ENCODE measurements at regions not wholly inside any gene's neighbourhood (a gene's known extent, or its start where the extent isn't known, plus 50 kb on each side); places are given as distances from the start of the nearest gene placed in this dataset.

DNA sequence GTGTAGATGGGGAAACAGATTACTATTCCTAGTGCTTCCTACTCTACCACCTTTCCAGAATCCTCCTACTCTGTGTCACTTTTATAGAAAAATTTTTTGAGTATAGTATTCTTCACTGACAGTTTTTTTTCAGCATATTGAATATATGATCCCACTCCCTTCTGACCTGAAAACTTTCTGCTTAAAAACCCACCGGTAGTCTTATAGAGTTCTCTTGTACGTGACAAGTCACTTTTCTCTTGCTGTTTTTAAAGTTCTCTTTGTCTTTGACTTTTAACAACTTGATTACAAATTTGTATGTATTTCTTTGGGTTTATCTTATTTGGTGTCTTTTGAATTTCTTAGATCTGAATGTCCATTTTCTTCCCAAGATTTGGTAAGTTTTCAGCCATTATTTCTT, 133.6 kb upstream of the SLC38A2 start:
- intact Hi-C loops (cut with DNase I), result no loop called here
- Histone ChIP-seq H3K4me3 (ENCODE audit: low read length in 3 of 3) (no peak overlapping the region), H3K27ac (ENCODE audit: low read depth in 2 of 2, low read length in 2 of 2) (no peak overlapping the region), H3K9ac (ENCODE audit: low read length in 3 of 3) (no peak overlapping the region), H3K4me1 (ENCODE audit: control insufficient read depth in 2 of 3, insufficient read depth in 2 of 3, low read depth in 1 of 3, low read length in 3 of 3) (no peaks in the 10 kb centered on the region), H3K36me3 (ENCODE audit: control insufficient read depth in 2 of 3, insufficient read depth in 3 of 3, low read length in 3 of 3) (no peaks in the 10 kb centered on the region), H3K27me3 (ENCODE audit: control insufficient read depth, insufficient read depth, low read length) (no peaks in the 10 kb centered on the region), H3K9me3 (ENCODE audit: control insufficient read depth in 2 of 3, insufficient read depth in 1 of 3, low read length in 3 of 3) (peaks cover 0 to 13% (median under 1%) of the 10 kb centered on the region in 3 donors)
- no peak for DNase-seq
- TF ChIP-seq, protein P1, sequence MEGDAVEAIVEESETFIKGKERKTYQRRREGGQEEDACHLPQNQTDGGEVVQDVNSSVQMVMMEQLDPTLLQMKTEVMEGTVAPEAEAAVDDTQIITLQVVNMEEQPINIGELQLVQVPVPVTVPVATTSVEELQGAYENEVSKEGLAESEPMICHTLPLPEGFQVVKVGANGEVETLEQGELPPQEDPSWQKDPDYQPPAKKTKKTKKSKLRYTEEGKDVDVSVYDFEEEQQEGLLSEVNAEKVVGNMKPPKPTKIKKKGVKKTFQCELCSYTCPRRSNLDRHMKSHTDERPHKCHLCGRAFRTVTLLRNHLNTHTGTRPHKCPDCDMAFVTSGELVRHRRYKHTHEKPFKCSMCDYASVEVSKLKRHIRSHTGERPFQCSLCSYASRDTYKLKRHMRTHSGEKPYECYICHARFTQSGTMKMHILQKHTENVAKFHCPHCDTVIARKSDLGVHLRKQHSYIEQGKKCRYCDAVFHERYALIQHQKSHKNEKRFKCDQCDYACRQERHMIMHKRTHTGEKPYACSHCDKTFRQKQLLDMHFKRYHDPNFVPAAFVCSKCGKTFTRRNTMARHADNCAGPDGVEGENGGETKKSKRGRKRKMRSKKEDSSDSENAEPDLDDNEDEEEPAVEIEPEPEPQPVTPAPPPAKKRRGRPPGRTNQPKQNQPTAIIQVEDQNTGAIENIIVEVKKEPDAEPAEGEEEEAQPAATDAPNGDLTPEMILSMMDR (IDR thresholded peaks at IDR 0.05; ENCODE audit: borderline replicate concordance, extremely low read depth, insufficient read depth), result no peak
- FAIRE-seq, result no peak

DNA sequence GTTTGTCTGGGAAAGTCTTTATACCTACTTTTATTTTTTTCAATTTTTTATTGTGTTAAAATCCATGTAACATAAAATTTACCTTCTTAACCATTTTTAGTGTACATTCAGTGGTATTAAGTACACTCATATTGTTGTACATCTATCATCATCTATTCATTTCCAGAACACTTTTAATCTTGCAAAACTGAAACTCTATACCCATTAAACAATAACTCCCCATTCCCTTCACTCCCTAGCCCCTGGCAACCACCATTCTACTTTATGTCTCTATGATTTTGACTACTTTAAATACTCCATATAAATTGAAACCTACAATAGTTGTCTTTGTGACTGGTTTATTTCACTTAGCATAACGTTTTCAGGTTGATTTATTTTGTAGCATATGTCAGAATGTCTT, 131.9 kb upstream of the SLC38A2 start:
- no peak for FAIRE-seq

DNA sequence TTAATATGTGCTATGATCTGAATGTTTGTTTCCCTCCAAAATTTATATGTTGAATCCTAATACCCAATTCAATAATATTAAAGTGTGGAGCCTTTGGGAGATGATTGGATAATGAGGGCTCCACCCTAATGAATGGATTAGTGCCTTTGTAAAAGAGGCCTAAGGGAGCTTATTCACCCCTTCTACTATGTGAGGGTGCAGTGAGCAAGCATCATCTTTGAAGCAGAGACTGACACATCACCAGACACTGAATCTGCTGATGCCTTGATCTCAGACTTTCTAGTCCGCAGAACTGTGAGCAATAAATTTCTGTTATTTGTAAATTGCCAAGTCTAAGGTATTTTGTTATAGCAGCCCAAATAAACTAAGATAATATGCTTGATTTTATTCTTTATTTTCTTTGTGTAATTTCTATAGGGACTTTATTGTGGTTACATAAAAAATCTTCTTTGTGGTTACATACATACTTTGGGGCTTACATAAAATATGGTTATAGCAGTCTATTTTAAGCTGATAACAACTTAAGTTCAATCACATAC, 131.1 kb upstream of the SLC38A2 start:
- H3K27ac ChIP-seq (ENCODE audit: low read depth in 2 of 2, low read length in 2 of 2), result no peak overlapping the region
- intact Hi-C loops (cut with DNase I), result no loop called here
- peaks cover 0 to 13% (median 3%) of the 10 kb centered on the region in 3 donors for H3K9me3 ChIP-seq (ENCODE audit: control insufficient read depth in 2 of 3, insufficient read depth in 1 of 3, low read length in 3 of 3)
- DNase-seq (no peak), FAIRE-seq (no peak)
- H3K36me3 ChIP-seq (ENCODE audit: control insufficient read depth in 2 of 3, insufficient read depth in 3 of 3, low read length in 3 of 3), result no peaks in the 10 kb centered on the region
- no peaks in the 10 kb centered on the region for H3K4me1 ChIP-seq (ENCODE audit: control insufficient read depth in 2 of 3, insufficient read depth in 2 of 3, low read depth in 1 of 3, low read length in 3 of 3)
- H3K9ac ChIP-seq (ENCODE audit: low read length in 3 of 3), result no peak overlapping the region
- no peaks in the 10 kb centered on the region for H3K27me3 ChIP-seq (ENCODE audit: control insufficient read depth, insufficient read depth, low read length)
- TF ChIP-seq, protein P1 (IDR thresholded peaks at IDR 0.05; ENCODE audit: borderline replicate concordance, extremely low read depth, insufficient read depth), result no peak
- no peak overlapping the region for H3K4me3 ChIP-seq (ENCODE audit: low read length in 3 of 3)

More for the DNA sequence above, 131.9 kb upstream of the SLC38A2 start:
- Histone ChIP-seq H3K4me1 (ENCODE audit: control insufficient read depth in 2 of 3, insufficient read depth in 2 of 3, low read depth in 1 of 3, low read length in 3 of 3) (no peaks in the 10 kb centered on the region), H3K36me3 (ENCODE audit: control insufficient read depth in 2 of 3, insufficient read depth in 3 of 3, low read length in 3 of 3) (no peaks in the 10 kb centered on the region), H3K27ac (ENCODE audit: low read depth in 2 of 2, low read length in 2 of 2) (no peak overlapping the region), H3K9ac (ENCODE audit: low read length in 3 of 3) (no peak overlapping the region), H3K27me3 (ENCODE audit: control insufficient read depth, insufficient read depth, low read length) (no peaks in the 10 kb centered on the region), H3K4me3 (ENCODE audit: low read length in 3 of 3) (no peak overlapping the region), H3K9me3 (ENCODE audit: control insufficient read depth in 2 of 3, insufficient read depth in 1 of 3, low read length in 3 of 3) (peaks cover 0 to 13% (median 3%) of the 10 kb centered on the region in 3 donors)
- TF ChIP-seq, protein P1 (IDR thresholded peaks at IDR 0.05; ENCODE audit: borderline replicate concordance, extremely low read depth, insufficient read depth), result no peak
- intact Hi-C loops (cut with DNase I), result no loop called here
- no peak for DNase-seq

DNA sequence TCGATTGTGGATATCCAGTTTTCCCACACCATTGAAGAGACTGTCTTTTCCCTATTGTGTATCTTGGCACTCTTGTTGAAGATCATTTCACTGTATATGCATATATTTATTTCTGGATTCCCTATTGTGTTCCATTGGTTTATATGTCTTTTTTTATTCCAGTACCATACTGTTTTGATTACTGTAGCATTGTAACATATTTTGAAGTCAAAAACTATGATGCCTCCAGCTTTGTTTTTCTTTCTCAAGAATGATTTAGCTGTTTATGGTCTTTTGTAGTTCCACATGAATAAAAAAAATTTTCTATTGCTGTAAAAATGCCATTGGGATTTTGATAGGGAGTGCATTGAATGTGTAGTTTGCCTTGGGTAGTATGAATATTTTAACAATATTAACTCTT, 128.1 kb upstream of the SLC38A2 start:
- FAIRE-seq (no peak), DNase-seq (no peak)
- no peaks in the 10 kb centered on the region for H3K27me3 ChIP-seq (ENCODE audit: control insufficient read depth, insufficient read depth, low read length)
- H3K4me1 ChIP-seq (ENCODE audit: control insufficient read depth in 2 of 3, insufficient read depth in 2 of 3, low read depth in 1 of 3, low read length in 3 of 3), result no peaks in the 10 kb centered on the region
- no peaks in the 10 kb centered on the region for H3K36me3 ChIP-seq (ENCODE audit: control insufficient read depth in 2 of 3, insufficient read depth in 3 of 3, low read length in 3 of 3)
- TF ChIP-seq, protein P1 (IDR thresholded peaks at IDR 0.05; ENCODE audit: borderline replicate concordance, extremely low read depth, insufficient read depth), result no peak
- intact Hi-C loops (cut with DNase I), result no loop called here
- no peak overlapping the region for H3K27ac ChIP-seq (ENCODE audit: low read depth in 2 of 2, low read length in 2 of 2)
- H3K4me3 ChIP-seq (ENCODE audit: low read length in 3 of 3), result no peak overlapping the region
- H3K9ac ChIP-seq (ENCODE audit: low read length in 3 of 3), result no peak overlapping the region
- peaks cover 0 to 4% (median 3%) of the 10 kb centered on the region in 3 donors for H3K9me3 ChIP-seq (ENCODE audit: control insufficient read depth in 2 of 3, insufficient read depth in 1 of 3, low read length in 3 of 3)

Measured in kidney (tissue), 13 donors.